ENCODE measurements at regions not wholly inside any gene's neighbourhood (a gene's known extent, or its start where the extent isn't known, plus 50 kb on each side); places are given as distances from the start of the nearest gene placed in this dataset.

DNA sequence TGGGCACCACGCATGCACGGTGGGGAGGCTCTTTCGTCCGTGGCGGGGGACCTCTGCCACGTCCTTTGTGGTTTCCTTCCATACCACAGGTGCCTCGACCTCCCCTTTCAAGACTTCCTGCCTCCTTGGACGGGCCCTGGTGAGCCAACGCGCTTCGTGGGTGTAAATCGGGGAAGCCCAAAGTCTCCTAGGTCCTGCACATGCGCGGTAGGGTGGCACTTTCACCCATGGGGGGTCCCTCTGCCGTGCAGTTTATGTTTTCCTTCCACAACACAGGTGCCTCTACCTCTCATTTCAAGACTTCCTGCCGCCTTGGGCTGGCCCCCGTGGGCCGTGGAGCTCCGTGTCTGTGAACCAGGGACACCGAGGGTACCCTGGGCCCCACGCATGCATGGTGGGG lies 349.7 kb downstream of the ALG10 start:
- H3K9me3 Mint-ChIP-seq (ENCODE audit: unreplicated experiment) = peaks cover 5% of the 10 kb centered on the region
- H3K36me3 Mint-ChIP-seq (ENCODE audit: unreplicated experiment) = no peaks in the 10 kb centered on the region
- H3K27me3 Mint-ChIP-seq (ENCODE audit: unreplicated experiment) = no peaks in the 10 kb centered on the region
- H3K4me3 Mint-ChIP-seq (ENCODE audit: unreplicated experiment) = no peak overlapping the region
- no peak for TF ChIP-seq CTCF (IDR thresholded peaks at IDR 0.05; ENCODE audit: partially characterized antibody, unreplicated experiment)
- no peak for DNase-seq
- no peak overlapping the region for H3K27ac Mint-ChIP-seq (ENCODE audit: unreplicated experiment)
- no peaks in the 10 kb centered on the region for H3K4me1 Mint-ChIP-seq (ENCODE audit: low read depth, unreplicated experiment)

GRCh38 chr12:34373926-34374325 lies 351.6 kb downstream of the ALG10 start:
- Mint-ChIP-seq H3K36me3 (ENCODE audit: unreplicated experiment) (no peaks in the 10 kb centered on the region), H3K27me3 (ENCODE audit: unreplicated experiment) (no peaks in the 10 kb centered on the region), H3K4me3 (ENCODE audit: unreplicated experiment) (no peak overlapping the region), H3K27ac (ENCODE audit: unreplicated experiment) (no peak overlapping the region), H3K9me3 (ENCODE audit: unreplicated experiment) (peaks cover 5% of the 10 kb centered on the region), H3K4me1 (ENCODE audit: low read depth, unreplicated experiment) (no peaks in the 10 kb centered on the region)
- DNase-seq = no peak
- TF ChIP-seq CTCF (IDR thresholded peaks at IDR 0.05; ENCODE audit: partially characterized antibody, unreplicated experiment) = no peak

DNA sequence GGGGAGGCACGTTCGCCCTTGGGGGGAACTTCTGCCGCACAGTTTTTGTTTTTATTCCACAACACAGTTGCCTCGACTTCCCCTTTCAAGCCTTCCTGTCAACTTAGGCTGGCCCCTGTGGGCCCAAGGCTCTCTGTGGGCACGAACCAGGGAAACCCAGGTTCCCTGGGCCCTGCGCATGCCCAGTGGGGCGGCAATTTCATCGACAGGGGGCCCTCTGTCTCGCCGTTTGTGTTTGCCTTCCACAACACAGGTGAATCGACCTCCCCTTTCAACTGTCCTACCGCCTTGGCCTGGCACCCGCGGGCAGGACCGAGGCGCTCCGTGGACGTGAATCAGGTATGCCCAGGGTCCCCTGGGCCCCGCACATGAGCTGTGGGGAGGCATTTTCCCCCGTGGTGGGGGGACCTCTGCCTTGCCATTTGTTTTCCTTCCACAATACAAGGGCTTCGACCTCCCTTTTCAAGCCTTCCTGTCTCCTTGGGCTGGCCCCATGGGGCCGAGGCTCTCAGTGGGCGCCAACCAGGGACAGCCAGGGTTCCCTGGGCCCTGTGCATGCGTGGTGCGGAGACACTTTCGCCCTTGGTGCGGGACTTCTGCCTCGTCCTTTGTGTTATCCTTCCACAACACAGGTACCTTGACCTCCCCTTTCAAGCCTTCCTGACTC lies 354.0 kb downstream of the ALG10 start:
- H3K4me3 Mint-ChIP-seq (ENCODE audit: unreplicated experiment) = no peak overlapping the region
- no peak overlapping the region for H3K27ac Mint-ChIP-seq (ENCODE audit: unreplicated experiment)
- no peak for DNase-seq
- H3K9me3 Mint-ChIP-seq (ENCODE audit: unreplicated experiment) = peaks cover 3% of the 10 kb centered on the region
- no peak for TF ChIP-seq CTCF (IDR thresholded peaks at IDR 0.05; ENCODE audit: partially characterized antibody, unreplicated experiment)
- no peaks in the 10 kb centered on the region for H3K27me3 Mint-ChIP-seq (ENCODE audit: unreplicated experiment)
- H3K4me1 Mint-ChIP-seq (ENCODE audit: low read depth, unreplicated experiment) = no peaks in the 10 kb centered on the region
- H3K36me3 Mint-ChIP-seq (ENCODE audit: unreplicated experiment) = no peaks in the 10 kb centered on the region

DNA sequence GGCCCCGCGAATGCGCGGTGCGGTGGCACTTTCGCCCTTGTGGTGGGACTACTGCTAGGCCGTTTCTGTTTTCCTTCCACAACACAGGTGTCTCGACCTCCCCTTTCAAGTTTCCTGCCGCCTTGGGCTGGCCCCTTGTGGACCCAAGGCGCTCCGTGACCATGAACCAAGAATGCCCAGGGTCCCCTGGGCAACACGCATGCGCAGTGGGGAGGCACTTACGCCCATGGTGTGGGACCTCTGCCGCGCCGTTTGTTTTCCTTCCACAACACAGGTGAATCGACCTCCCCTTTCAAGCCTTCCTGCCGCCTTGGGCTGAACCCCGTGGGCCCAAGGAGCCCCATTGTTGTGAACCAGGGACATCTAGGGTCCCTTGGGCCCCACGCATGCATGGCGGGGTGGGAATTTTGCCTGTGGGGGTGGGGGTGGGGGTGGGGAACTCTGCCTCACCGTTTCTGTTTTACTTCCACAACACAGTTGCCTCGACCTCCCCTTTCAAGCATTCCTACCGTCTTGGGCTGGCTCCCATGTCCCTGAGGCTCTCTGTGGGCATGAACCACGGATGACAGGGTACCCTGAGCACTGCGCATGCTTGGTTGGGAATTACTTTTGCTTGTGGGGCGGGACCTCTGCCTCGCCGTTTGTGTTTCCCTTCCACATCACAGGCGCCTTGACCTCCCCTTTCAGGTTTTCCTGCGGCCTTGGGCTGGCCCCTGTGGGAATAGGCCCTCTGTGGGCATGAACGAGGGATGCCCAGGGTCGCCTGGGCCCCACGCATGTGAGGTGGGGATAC lies 355.1 kb downstream of the ALG10 start:
- Mint-ChIP-seq H3K9me3 (ENCODE audit: unreplicated experiment) (peaks cover 3% of the 10 kb centered on the region), H3K36me3 (ENCODE audit: unreplicated experiment) (no peaks in the 10 kb centered on the region), H3K4me3 (ENCODE audit: unreplicated experiment) (no peak overlapping the region), H3K27me3 (ENCODE audit: unreplicated experiment) (no peaks in the 10 kb centered on the region), H3K27ac (ENCODE audit: unreplicated experiment) (no peak overlapping the region), H3K4me1 (ENCODE audit: low read depth, unreplicated experiment) (no peaks in the 10 kb centered on the region)
- no peak for DNase-seq
- no peak for TF ChIP-seq CTCF (IDR thresholded peaks at IDR 0.05; ENCODE audit: partially characterized antibody, unreplicated experiment)

DNA sequence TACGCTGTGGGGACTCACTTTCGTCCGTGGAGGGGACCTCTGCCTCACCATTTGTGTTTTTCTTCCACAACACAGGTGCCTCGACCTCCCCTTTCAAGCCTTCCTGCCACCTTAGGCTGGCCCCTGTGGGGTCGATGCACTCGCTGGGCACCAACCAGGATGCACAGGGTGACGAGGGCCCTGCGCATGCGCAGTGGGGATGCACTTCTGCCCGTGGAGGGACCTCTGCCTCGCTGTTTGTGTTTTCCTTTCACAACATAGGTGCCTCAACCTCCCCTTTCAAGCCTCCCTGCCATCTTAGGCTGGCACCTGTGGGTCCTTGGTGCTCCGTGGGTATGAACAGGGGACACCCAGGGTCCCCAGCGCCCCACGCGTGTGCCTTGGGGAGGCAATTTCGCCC lies 356.8 kb downstream of the ALG10 start:
- Mint-ChIP-seq H3K4me3 (ENCODE audit: unreplicated experiment) (no peak overlapping the region), H3K9me3 (ENCODE audit: unreplicated experiment) (peaks cover 4% of the 10 kb centered on the region), H3K27ac (ENCODE audit: unreplicated experiment) (no peak overlapping the region), H3K27me3 (ENCODE audit: unreplicated experiment) (no peaks in the 10 kb centered on the region), H3K4me1 (ENCODE audit: low read depth, unreplicated experiment) (no peaks in the 10 kb centered on the region), H3K36me3 (ENCODE audit: unreplicated experiment) (no peaks in the 10 kb centered on the region)
- TF ChIP-seq CTCF (IDR thresholded peaks at IDR 0.05; ENCODE audit: partially characterized antibody, unreplicated experiment) = no peak
- no peak for DNase-seq
